ENCODE measurements at regions not wholly inside any gene's neighbourhood (a gene's known extent, or its start where the extent isn't known, plus 50 kb on each side); places are given as distances from the start of the nearest gene placed in this dataset.

- TF ChIP-seq CTCF (IDR thresholded peaks at IDR 0.05; ENCODE audit: low read depth, low read length, poor library complexity, severe bottlenecking) (no peak), EZH2phosphoT487 (IDR thresholded peaks at IDR 0.05; ENCODE audit: borderline replicate concordance, low read length) (no peak)
These were observed 295.4 kb downstream of the BCOR start for GRCh38 chrX:39802354-39802753.

Data from DOHH2 (cell line).